Cardiac septum (tissue), 1 donor: ENCODE measurements at regions not wholly inside any gene's neighbourhood (a gene's known extent, or its start where the extent isn't known, plus 50 kb on each side); places are given as distances from the start of the nearest gene placed in this dataset.
"Not testable (repeated sequence)": the region's sequence is repeated elsewhere in the genome, so short reads cannot be mapped to it uniquely, and the experiment has no call there.

ENCODE experiments used
- DNase-seq: peaks from one replicate; pipeline ENCODE4 v3.0.0-alpha.2; 2020; ENCODE audit warnings: low spot score
- intact Hi-C: fragments of 100-400 bp; cut with DNase I; formaldehyde crosslinking; loops from one replicate; pipeline ENCODE4 v1.14.0; 2022
- donor health status: DM: no; HTN: no; CAD: no.

DNA sequence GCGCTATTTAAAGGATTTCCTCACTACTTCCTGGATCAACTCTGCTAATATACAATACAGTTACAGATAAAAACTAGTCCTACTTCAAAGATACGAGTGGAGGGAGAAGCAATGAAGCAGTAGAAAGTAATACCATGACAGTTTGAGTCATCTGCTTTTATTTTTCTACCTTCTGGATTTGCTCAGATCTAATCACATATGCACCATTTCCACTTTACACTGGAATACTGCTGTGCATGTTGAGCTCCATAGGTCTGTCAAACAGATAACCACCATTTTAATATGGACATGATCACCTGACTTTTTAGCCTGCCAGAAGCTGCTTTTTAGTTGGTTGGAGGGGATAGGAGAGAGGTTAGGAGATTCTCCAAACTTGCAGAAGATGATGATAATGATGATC is 92.5 kb downstream of the MMUT start:
- no peak for DNase-seq
- intact Hi-C loops, result no loop called here

DNA sequence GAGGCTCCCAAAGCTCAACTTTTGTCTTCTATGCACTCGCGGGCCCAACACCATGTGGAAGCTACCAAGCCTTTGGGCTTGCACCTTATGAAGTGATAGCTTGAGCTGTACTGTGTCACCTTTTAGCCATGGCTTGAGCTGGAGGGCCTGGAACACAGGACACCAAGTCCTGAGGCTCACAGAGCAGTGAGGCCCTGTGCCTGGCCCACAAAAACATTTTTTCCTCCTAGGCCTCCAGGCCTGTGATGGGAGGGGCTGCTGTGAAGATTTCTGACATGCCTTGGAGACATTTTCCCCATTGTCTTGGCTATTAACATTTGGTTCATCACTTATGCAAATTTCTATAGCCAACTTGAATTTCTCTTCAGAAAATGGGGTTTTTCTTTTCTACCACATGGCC is 96.5 kb downstream of the MMUT start:
- intact Hi-C loops, result no loop called here
- no peak for DNase-seq

GRCh38 chr6:49348561-49348960 is 114.5 kb downstream of the MMUT start:
- no peak for DNase-seq
- intact Hi-C loops, result no loop called here

DNA sequence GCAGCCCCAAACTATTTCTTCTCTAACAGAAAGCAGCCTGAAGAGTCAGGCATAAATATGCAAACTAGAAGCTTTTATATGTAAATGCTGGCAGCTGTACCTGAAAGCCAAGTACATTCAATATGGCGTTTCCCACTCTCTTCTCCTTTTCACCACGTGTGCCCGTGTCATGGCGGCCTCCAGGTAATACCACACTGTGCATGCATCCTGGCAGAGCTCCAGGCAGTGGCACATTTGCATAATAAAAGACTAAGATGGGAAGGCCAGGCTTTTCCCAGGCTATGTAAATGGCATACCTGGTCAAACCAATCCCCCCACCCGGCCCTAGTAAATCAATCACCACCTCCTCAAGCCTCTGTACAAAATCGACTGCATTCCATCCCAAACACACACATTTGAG is 120.6 kb downstream of the MMUT start:
- intact Hi-C loops, result no loop called here
- no peak for DNase-seq

DNA sequence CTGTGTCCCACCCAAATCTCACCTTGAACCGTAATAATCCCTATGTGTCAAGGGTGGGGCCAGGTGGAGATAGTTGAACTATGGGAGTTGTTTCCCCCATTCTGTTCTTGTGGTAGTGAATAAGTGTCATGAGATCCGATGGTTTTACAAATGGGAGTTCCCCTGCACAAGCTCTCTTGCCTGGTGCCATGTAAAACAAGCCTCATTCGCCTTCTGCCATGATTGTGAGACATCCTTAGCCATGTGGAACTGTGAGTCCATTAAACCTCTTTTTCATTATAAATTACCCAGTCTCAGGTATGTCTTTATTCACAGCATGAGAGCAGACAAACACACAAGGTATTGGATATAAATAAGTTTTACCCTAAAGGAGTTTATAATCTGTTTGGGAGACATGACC is 121.2 kb downstream of the MMUT start:
- intact Hi-C loops, result no loop called here
- no peak for DNase-seq

DNA sequence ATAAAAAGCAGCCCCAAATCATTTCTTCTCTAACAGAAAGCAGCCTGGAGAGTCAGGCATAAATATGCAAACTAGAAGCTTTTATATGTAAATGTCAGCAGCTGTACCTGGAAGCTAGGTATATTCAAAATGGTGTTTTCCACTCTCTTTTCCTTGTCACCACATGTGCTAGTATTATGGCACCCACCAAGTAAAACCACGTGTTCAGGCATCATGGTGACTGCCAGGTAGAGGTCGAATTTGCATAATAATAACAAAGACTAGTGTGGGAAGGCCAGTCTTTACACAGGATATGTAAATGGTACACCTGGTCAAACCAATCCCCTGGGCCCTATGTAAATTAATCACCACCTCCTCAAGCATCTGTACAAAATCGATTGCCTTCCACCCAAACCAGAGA is 124.0 kb downstream of the MMUT start:
- DNase-seq, result no peak
- intact Hi-C loops, result no loop called here

DNA sequence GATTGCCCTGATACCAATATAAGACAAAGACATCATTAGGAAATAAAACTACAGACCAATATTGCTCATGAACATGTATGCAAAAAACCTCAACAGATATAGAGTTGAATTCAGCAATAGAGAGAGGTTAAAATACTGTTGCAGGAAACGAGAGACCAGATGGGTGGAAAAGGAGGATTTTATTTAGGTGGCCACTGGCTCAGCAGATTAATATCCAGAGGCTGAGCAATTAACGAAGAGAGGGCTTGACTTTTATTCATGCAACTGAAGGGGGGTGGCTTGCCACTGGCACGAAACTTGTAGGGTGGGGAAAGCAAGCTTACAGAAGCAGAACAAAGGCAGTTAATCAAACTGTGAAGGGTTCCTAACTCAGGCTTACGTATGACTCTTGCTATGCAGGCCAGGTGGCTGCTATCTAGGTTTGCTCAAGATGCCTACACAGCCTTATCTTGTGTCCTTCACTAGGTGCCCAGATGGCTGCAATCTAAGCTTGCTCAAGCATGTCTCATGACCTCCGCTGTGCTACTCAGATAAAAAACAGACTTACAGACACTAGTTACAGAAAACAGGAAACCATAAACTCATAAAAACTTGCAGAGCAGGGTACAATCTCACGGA is 126.4 kb downstream of the MMUT start:
- DNase-seq, result no peak
- intact Hi-C loops, result no loop called here

- intact Hi-C loops, result no loop called here
- no peak for DNase-seq
Observed at GRCh38 chr6:49333345-49334125, 129.5 kb downstream of the MMUT start.

- intact Hi-C loops, result no loop called here
- DNase-seq, result no peak
Observed at GRCh38 chr6:49332781-49333180, 130.3 kb downstream of the MMUT start.

DNA sequence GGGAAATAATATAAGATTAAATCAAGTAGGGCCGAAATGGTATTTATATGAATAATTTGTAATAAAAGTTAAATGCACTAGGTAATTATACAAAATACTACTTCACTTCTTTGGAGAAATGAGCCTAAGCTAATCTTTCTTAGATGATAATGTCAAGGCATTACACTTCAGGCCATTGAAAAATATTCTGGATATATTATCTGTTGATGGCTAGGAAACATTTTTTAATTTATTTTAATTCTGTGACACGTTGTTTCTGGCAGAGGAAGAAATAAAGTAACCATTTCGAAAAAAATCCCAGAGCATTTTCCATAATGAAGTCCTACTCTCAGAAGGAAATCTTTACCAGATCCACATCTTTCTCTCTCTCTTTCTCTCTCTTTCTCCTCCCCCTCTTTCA is 133.9 kb downstream of the MMUT start:
- DNase-seq, result no peak
- intact Hi-C loops, result no loop called here

DNA sequence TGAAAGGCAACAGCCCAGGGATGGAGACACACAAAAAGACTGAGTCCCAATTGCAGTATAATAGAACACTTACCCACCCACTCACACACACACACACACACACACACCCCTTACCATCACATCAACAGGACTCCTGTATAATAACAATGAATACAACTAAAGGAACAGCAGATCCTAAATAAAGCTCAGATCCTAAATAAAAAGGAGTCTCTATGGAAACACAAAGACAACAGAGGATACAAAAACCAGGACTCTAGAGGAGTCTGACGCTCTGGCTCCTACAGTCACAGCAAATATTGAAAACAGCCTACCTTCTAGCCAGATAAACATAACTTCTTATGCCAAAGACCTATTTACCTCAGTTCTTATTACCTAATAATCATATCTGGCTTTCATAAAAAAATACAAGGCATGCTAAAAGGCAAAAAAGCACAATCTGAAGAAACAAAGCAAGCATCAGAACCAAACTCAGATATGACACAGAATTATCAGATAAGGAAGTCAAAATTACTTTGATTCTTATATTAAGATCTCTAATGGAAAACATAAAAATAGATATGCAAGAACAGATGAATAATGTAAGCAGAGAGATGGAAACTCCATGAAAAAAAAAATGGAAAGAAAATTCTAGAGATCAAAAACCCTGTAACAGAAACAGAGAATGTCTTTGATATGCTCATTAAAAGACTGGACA is 134.9 kb downstream of the MMUT start:
- no peak for DNase-seq
- intact Hi-C loops, result no loop called here

GRCh38 chr6:49327571-49327970 is 135.5 kb downstream of the MMUT start:
- no peak for DNase-seq
- intact Hi-C loops, result no loop called here

GRCh38 chr6:49327005-49327404 is 136.0 kb downstream of the MMUT start:
- intact Hi-C loops, result no loop called here

DNA sequence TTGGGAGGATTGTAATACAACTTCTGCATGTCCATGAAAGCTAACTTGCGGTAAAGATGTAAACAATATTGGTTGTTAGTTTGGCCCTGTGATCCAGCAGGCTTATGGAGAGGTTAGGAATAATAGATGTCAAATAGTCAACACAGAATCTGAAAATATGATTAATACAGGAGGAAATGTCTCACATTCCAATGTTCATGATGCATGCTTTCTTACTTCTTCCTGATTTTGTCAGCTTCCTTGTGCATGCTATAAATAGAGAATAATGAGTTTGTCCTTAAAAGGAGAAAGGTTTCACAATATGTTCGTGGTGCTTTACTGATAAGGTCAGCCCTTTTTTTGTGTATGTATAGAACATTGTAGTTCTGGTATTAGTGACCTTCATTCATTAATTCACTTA is 136.7 kb downstream of the MMUT start:
- intact Hi-C loops, result no loop called here
- DNase-seq, result no peak

More at GRCh38 chr6:49327005-49327404, 136.0 kb downstream of the MMUT start:
- DNase-seq, result no peak

GRCh38 chr6:49325891-49326290 is 137.2 kb downstream of the MMUT start:
- intact Hi-C loops, result no loop called here
- DNase-seq, result no peak

DNA sequence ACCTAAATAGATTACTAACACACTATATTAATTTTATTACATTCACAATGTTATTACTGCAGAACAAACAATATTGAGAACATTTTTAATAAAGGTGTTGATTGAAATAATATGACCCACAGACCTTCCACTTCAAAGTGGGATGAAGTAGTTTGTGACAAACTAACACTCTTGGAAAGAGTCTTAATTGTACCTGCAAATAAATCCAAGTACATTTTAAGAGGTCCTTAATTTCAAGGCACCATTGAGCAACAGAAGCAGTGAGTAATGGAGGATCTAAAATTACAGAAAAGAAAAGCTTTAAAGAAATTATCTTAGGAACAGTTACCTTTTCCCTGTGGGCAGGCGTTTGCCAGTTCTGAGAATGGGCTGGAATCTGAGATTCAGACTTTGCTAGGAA is 140.2 kb downstream of the MMUT start:
- intact Hi-C loops, result no loop called here

DNA sequence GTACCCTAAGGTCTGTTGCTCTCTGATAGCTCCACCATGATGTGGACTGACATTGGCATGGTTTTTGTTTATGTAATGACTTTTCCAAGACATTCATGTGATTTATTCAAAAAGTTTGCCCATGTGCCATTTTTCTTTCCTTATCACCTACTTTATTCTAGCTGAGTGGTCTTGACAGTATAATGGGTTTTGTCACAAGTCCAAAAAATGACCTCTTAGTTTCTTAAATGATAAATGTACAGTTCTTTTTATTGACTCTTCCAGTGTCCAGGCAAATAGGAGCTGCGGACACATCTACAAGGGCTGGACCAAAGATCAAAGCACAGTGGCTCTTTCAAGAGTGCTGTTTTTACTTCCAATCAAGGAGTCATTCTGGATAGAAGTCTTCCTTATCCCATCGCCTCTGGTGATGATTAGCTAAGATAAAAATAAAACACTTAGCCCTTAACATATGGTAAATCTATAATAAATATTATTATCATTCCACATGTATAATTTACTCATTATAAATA is 141.4 kb downstream of the MMUT start:
- DNase-seq, result no peak
- intact Hi-C loops, result no loop called here

More for the DNA sequence above, 140.2 kb downstream of the MMUT start:
- no peak for DNase-seq

DNA sequence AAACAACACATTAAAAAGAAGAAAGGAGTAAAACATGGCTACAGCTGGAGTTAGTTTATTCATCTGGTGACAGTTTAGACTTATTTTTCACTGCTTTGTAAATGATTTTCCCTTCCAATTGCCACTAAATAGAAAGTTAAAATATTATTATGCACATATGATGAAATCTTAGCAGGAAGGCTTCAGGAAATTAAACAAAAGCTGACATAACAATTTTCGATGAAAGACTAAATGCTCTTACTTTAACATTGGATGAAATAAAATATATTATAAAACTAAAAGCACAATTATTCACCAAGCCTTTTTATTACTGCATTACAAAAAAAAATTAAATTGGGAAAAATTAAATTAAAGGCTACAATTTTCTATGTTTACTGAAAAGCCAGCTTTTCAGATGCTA is 158.0 kb downstream of the MMUT start:
- DNase-seq, result no peak
- intact Hi-C loops, result no loop called here

GRCh38 chr6:49304393-49304792 is 158.7 kb downstream of the MMUT start:
- intact Hi-C loops, DNase-seq: not testable (repeated sequence)

DNA sequence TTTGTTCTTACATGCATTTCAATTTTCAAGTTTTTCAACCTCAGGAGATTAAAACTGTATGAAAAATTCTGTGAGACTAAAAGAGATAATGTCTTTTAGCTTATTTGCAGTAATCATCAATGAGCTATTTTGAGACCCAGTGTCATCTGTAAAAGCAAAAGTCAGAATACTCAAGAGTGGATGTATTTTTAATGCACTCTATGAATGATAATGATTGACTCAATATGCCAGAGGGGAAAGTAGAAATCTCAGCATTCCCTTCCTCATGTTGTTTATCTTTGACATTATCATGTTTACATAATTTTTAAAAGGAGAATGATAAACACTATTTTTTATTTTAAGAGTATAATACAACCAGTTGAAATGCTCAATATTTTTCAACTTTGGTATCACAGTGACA is 162.1 kb downstream of the MMUT start:
- no peak for DNase-seq

DNA sequence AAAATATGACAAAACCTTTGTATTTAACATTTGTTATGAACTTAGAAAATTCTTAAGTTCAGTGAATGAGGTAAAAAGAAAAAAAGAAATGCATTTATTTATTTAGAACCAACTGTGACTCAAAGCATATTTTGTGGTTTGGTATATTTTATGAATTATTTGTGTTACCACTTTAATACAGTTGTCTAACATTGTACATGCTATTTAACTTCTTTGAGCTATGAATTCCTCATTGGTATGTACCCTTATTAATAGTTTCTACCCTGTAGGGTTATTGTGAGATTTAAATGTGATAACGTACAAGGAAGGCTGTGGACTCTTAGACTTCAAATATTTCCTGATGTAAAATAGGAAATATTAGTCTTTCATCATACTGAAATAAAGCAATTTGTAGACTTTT is 162.6 kb downstream of the MMUT start:
- intact Hi-C loops, result no loop called here
- no peak for DNase-seq

More for the DNA sequence above, 162.1 kb downstream of the MMUT start:
- intact Hi-C loops, result no loop called here
